CD4-positive, alpha-beta T cell treated with Interferon gamma for 1 hour (primary cell): ENCODE measurements at regions not wholly inside any gene's neighbourhood (a gene's known extent, or its start where the extent isn't known, plus 50 kb on each side); places are given as distances from the start of the nearest gene placed in this dataset.

ENCODE experiments used
- DNase-seq: peaks from one replicate; pipeline ENCODE4 v3.0.0-alpha.2; 2020

DNA sequence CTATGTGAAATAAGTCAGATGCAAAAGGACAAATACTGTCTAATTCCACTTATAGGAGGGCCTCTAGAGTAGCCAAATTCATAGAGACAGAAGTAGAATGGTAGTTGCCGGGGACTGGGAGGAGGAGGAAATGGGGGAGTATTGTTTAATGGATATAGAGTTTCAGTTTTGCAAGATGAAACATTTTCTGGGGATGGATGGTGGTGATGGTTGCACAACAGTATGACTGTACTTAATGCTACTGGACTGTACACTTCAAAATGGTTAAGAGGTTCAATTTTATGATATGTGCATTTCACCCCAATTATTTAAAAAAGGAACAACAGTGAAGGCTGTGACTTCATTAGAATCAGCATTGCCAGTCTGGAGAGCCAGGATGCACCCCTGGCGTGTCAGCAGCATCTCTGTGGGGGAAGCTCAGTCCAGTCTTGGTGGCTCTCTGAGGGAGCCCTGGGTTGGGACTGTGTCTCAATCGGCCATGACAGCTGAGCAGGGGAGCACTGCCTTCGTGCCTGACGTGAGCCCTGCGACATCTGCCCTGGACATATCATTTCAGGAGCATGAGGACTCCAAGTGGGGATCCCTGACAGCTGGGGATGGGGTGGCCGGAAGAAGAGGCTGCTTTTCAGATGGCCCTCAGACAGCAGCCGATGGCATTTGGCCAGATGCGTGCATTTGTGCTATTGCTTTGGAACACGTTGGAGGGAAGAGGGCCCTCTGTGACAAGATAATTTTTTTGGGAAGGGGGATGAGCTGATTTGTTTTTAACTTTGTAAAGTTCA is 130.8 kb upstream of the STC2 start:
- DNase-seq = no peak

- no peak for DNase-seq
These were observed 129.3 kb upstream of the STC2 start for GRCh38 chr5:173457482-173457881.

GRCh38 chr5:173456751-173457171 is 128.5 kb upstream of the STC2 start:
- no peak for DNase-seq

- DNase-seq = no peak
These were observed 128.0 kb upstream of the STC2 start for GRCh38 chr5:173456181-173456580.

DNA sequence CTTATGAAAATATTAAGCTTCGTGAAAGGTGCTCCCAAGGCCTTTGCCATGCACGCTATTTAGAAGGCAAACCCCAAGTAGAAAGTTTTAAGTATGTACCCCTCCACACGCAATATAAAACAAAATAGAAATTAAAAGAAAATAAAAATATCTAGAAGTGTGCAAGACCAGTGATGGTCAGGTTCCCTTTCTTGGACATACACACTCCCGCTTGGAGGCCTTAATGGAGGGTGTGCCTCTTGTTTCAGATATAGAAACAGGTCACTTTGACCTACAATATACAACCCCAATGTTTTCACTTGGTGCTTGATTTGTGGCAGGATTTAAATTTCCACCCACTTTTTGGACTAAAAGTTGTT is 127.4 kb upstream of the STC2 start:
- no peak for DNase-seq

GRCh38 chr5:173454736-173455598 is 126.8 kb upstream of the STC2 start:
- no peak for DNase-seq

- no peak for DNase-seq
These were observed 126.1 kb upstream of the STC2 start for GRCh38 chr5:173454361-173454735.

GRCh38 chr5:173453167-173453566 is 125.0 kb upstream of the STC2 start:
- DNase-seq = no peak

- peak; percentile 51 for DNase-seq
These were observed 124.1 kb upstream of the STC2 start for GRCh38 chr5:173452119-173452905.

DNA sequence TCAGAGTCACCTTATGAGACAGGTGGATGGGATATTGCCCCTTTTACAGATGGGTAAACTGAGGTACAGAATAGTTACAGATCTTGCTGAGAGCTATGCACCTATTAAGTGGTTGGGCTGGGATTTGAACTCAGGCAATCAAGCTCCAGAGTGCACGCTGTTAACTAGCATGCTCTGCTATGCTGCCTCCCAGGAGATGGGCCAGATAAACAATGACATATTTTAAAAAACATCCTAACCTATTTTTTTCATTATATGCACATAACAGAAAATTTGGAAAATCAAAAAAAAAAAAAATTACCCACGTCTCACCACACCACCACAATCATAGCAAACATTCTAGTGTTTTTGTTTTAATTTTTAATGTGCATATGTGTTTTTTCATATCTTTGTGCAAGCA is 123.4 kb upstream of the STC2 start:
- no peak for DNase-seq

DNA sequence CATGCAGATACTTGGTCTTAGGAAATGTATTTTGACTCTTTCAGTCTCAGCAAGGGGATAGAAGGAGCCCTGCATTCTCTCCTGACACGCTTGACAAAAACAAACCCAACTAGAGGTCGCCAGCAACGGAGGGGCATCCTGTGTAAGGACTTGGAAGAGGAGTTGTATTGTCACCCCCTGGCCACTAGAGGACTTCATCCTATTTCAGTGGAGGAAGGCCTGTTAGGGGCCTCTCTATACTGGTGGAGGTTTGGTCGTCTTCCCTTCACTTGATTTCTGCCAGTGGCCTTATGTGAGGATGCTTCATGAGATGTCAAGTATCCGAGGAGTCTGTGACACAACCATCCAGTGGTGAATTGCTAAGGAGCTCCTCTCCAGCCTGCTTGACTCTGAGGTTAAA is 122.8 kb upstream of the STC2 start:
- no peak for DNase-seq

- DNase-seq = no peak
These were observed 122.0 kb upstream of the STC2 start for GRCh38 chr5:173450188-173450587.

- DNase-seq = no peak
These were observed 120.6 kb upstream of the STC2 start for GRCh38 chr5:173448856-173449255.

- DNase-seq = no peak
These were observed 115.8 kb upstream of the STC2 start for GRCh38 chr5:173443971-173444370.

GRCh38 chr5:173441053-173441628 is 112.9 kb upstream of the STC2 start:
- DNase-seq = no peak

- no peak for DNase-seq
These were observed 110.7 kb upstream of the STC2 start for GRCh38 chr5:173438951-173439350.

DNA sequence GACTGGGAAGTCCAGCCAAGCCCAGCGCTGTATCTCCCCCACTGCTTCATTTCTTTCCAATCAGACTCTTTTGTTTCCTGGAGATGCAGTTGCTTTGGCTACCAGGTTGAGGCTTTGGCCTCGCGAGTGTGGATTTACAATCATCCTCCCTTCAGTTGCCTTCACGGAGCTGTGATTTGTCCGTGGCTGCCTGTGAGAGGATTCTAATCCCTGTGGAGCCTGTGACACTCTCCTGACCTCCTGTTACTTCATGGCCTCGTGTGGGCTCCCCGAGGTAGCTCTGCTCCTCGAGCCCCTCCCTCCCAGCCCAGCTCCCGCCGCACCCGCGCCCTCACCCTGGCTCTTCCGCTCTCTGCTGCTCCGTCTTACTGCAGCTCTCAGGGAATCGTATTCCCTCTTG is 107.2 kb upstream of the STC2 start:
- DNase-seq = no peak

GRCh38 chr5:173434270-173434669 is 106.1 kb upstream of the STC2 start:
- DNase-seq = no peak

GRCh38 chr5:173430394-173430793 is 102.2 kb upstream of the STC2 start:
- DNase-seq = no peak

GRCh38 chr5:173429489-173430150 is 101.4 kb upstream of the STC2 start:
- DNase-seq = no peak

- no peak for DNase-seq
These were observed 95.4 kb upstream of the STC2 start for GRCh38 chr5:173423452-173424117.

DNA sequence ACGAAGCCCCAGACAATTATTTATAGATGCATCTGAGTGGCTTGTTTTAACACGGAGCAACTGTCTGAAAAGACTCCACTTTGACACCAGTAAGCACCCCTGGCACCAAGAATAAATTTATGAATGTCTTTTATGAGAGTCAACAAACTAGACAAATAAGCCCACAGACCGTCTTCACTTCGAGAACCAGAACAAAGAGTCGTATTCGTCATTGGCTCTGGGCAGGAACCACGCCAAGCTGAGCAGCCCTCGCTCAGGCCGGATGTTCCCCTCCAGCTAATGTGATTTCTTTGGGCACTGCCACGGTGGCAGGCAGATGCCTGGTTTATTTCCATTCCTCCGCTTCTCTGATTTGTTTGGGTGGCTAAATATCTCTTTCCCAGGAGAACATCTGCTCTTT is 91.9 kb upstream of the STC2 start:
- no peak for DNase-seq
